ENCODE measurements at regions not wholly inside any gene's neighbourhood (a gene's known extent, or its start where the extent isn't known, plus 50 kb on each side); places are given as distances from the start of the nearest gene placed in this dataset.

GRCh38 chr1:234686035-234686434, 76.1 kb upstream of the IRF2BP2 start (continued):
- TF ChIP-seq CTCF (IDR thresholded peaks at IDR 0.05 in 2 of 3, conservative IDR thresholded peaks at IDR 0.05 in 1 of 3; ENCODE audit: insufficient read depth in 2 of 3, low read depth in 1 of 3, low read length in 3 of 3) (no peak), EP400 (IDR thresholded peaks at IDR 0.05) (peak; percentile 30; the same call in 1 of the 2 replicates), RAD21 (CRISPR knock-in tag; conservative IDR thresholded peaks at IDR 0.05 in 1 of 2, IDR thresholded peaks at IDR 0.05 in 1 of 2) (peak in 1 of 2 experiments; percentile 36; a peak in 3 of 4 replicates), ARNT (IDR thresholded peaks at IDR 0.05) (0 out of 4 replicates have a peak, but pooled peaks of 1 of the 2 experiments have one; percentile 34), DACH1 (IDR thresholded peaks at IDR 0.05; ENCODE audit: partially characterized antibody) (no peak), ZNF449 (CRISPR knock-in tag; IDR thresholded peaks at IDR 0.05) (no peak), ATF6 (CRISPR knock-in tag; IDR thresholded peaks at IDR 0.05) (no peak), NRF1 (conservative IDR thresholded peaks at IDR 0.05 in 1 of 2, IDR thresholded peaks at IDR 0.05 in 1 of 2) (no peak), ZBTB8A (IDR thresholded peaks at IDR 0.05; ENCODE audit: partially characterized antibody) (no peak), ARHGAP35 (IDR thresholded peaks at IDR 0.05; ENCODE audit: partially characterized antibody) (no peak), ZFP1 (CRISPR knock-in tag; IDR thresholded peaks at IDR 0.05) (no peak)

Data from K562 (cell line).